NCI-H2081 treated with DMSO at 0.1 percent for 48 hours (cell line): ENCODE measurements at regions not wholly inside any gene's neighbourhood (a gene's known extent, or its start where the extent isn't known, plus 50 kb on each side); places are given as distances from the start of the nearest gene placed in this dataset.

Source experiments
- DNase-seq: peaks from one replicate; lab custom pipeline; 2025; lab: John Stamatoyannopoulos, UW

GRCh38 chr7:46205478-46205877, 284.4 kb upstream of the IGFBP3 start:
- DNase-seq, result no peak

- no peak for DNase-seq
These were observed 282.9 kb upstream of the IGFBP3 start for GRCh38 chr7:46203926-46204325.

- no peak for DNase-seq
These were observed 281.3 kb upstream of the IGFBP3 start for GRCh38 chr7:46202379-46202778.

GRCh38 chr7:46201961-46202360, 280.9 kb upstream of the IGFBP3 start:
- no peak for DNase-seq

GRCh38 chr7:46198701-46199100, 277.6 kb upstream of the IGFBP3 start:
- DNase-seq, result no peak

GRCh38 chr7:46197785-46198540, 276.9 kb upstream of the IGFBP3 start:
- no peak for DNase-seq

GRCh38 chr7:46195934-46196333, 274.9 kb upstream of the IGFBP3 start:
- DNase-seq, result no peak

- no peak for DNase-seq
These were observed 271.2 kb upstream of the IGFBP3 start for GRCh38 chr7:46192271-46192670.

GRCh38 chr7:46191776-46192175, 270.7 kb upstream of the IGFBP3 start:
- no peak for DNase-seq

- no peak for DNase-seq
These were observed 270.2 kb upstream of the IGFBP3 start for GRCh38 chr7:46191296-46191695.

GRCh38 chr7:46189255-46189790, 268.3 kb upstream of the IGFBP3 start:
- DNase-seq, result no peak

- DNase-seq, result no peak
These were observed 265.1 kb upstream of the IGFBP3 start for GRCh38 chr7:46186131-46186530.

GRCh38 chr7:46179061-46179610, 258.1 kb upstream of the IGFBP3 start:
- no peak for DNase-seq

- no peak for DNase-seq
These were observed 257.6 kb upstream of the IGFBP3 start for GRCh38 chr7:46178661-46179060.

- DNase-seq, result no peak
These were observed 256.7 kb upstream of the IGFBP3 start for GRCh38 chr7:46177821-46178220.

- no peak for DNase-seq
These were observed 254.1 kb upstream of the IGFBP3 start for GRCh38 chr7:46175221-46175620.

GRCh38 chr7:46174196-46174580, 253.1 kb upstream of the IGFBP3 start:
- no peak for DNase-seq

- no peak for DNase-seq
These were observed 252.6 kb upstream of the IGFBP3 start for GRCh38 chr7:46173476-46174195.

- DNase-seq, result no peak
These were observed 249.7 kb upstream of the IGFBP3 start for GRCh38 chr7:46170792-46171191.

- DNase-seq, result no peak
These were observed 248.9 kb upstream of the IGFBP3 start for GRCh38 chr7:46170021-46170420.

- DNase-seq, result no peak
These were observed 248.3 kb upstream of the IGFBP3 start for GRCh38 chr7:46169384-46169755.

GRCh38 chr7:46168671-46169383, 247.8 kb upstream of the IGFBP3 start:
- no peak for DNase-seq
